ENCODE measurements at regions not wholly inside any gene's neighbourhood (a gene's known extent, or its start where the extent isn't known, plus 50 kb on each side); places are given as distances from the start of the nearest gene placed in this dataset.

DNA sequence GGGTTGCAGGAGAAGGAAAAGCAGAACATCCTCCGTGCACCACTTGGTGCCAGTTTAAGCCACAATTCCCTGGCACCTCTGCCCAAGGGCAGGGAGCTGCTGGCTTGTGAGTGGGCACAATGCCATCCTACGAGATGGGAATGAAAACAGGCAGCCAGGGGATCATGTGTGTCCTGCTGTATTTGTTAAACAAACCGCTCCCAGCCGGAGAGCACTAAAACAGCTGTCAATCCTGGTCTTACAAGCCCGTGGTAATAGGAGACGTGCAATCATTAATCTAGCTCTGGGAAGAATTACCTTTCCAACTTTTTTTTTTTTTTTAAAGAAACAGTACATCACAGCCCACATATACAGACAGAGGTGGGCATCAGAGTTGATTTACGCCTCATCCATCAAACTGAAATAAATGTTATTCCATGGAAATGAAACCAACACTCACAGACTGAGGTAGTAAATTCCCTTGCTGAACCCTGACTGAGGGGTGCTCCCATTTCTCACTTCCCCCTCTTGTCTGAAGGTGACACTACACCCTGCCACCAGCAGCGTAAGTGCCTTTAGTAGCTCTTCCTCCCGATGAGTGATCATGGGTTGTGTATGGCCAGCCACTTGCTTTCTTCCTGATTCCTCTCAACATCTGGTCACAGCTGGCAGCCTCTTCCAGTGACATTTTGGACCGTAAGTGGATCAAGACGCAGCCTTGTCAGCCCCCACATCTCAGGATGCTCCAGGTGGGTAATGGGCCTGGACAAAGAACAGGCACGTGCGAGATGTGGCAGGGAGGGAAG, 143.8 kb downstream of the TEX36 start:
- Histone ChIP-seq H3K23ac (ENCODE audit: low read length) (no peak overlapping the region), H2BK120ac (ENCODE audit: insufficient read depth, low read length, poor library complexity) (no peak overlapping the region), H2BK5ac (ENCODE audit: low read depth, low read length, poor library complexity) (no peak overlapping the region), H3K79me2 (ENCODE audit: control insufficient read depth, insufficient read depth, low read length, poor library complexity) (no peaks in the 10 kb centered on the region), H3K4me1 (ENCODE audit: control insufficient read depth in 1 of 2, insufficient read depth in 2 of 2, low read length in 2 of 2) (no peaks in the 10 kb centered on the region), H2AK5ac (ENCODE audit: low read length) (no peak overlapping the region), H3K4me3 (ENCODE audit: low read depth, low read length) (no peak overlapping the region), H3K9ac (ENCODE audit: low read length) (no peak overlapping the region), H3K4me2 (ENCODE audit: low read length) (no peak overlapping the region), H3K27me3 (ENCODE audit: insufficient read depth, low read length) (no peaks in the 10 kb centered on the region), H2BK12ac (ENCODE audit: low read length) (no peak overlapping the region), H3K18ac (ENCODE audit: low read length) (no peak overlapping the region), H3K27ac (ENCODE audit: low read depth, low read length) (no peak overlapping the region), H3K36me3 (ENCODE audit: control insufficient read depth in 1 of 2, insufficient read depth in 2 of 2, low read length in 2 of 2) (no peaks in the 10 kb centered on the region), H3K4ac (ENCODE audit: low read depth, low read length) (no peak overlapping the region), H3K9me3 (ENCODE audit: insufficient read depth, low read depth, low read length) (no peaks in the 10 kb centered on the region), H4K12ac (ENCODE audit: low read depth, low read length) (no peak overlapping the region), H3K14ac (ENCODE audit: low read length) (no peak overlapping the region), H3K79me1 (ENCODE audit: low read length) (no peaks in the 10 kb centered on the region), H4K8ac (ENCODE audit: low read depth, low read length) (no peak overlapping the region), H4K91ac (ENCODE audit: low read depth, low read length) (no peak overlapping the region), H2AFZ (ENCODE audit: insufficient read depth, low read length, poor library complexity) (no peak overlapping the region)
- no peak for DNase-seq
- no CpG with 5 or more reads among the region's 13 CpGs for WGBS (ENCODE audit: extremely low coverage, insufficient coverage, insufficient read length)

- DNase-seq: no peak
Observed at GRCh38 chr10:125536236-125536635, 146.7 kb downstream of the TEX36 start.

DNA sequence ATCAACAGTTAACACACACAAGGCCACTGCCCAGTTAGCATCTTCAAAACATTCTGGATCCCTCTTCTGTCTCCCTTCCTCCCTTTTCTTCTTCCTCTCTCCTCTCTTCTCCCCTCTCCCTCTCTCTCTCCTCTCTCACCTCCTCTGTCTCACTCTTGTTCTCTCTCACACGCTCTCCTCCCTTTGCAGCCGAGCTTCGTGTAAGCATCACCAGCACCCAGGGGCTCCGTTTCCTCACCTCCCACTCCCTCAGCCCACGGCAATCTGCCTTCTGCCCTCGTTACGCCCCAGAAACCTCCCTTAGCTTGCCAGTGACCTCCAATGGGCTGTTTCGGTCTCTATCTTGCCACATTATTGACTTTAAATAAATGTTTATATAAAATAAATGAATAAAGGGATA, 147.4 kb downstream of the TEX36 start:
- no peak for DNase-seq
- no peaks in the 10 kb centered on the region for H3K36me3 ChIP-seq (ENCODE audit: control insufficient read depth in 1 of 2, insufficient read depth in 2 of 2, low read length in 2 of 2)
- H3K79me2 ChIP-seq (ENCODE audit: control insufficient read depth, insufficient read depth, low read length, poor library complexity): no peaks in the 10 kb centered on the region
- no peak overlapping the region for H4K91ac ChIP-seq (ENCODE audit: low read depth, low read length)
- H2AFZ ChIP-seq (ENCODE audit: insufficient read depth, low read length, poor library complexity): no peak overlapping the region
- no peak overlapping the region for H3K4ac ChIP-seq (ENCODE audit: low read depth, low read length)
- H4K8ac ChIP-seq (ENCODE audit: low read depth, low read length): no peak overlapping the region
- WGBS (ENCODE audit: extremely low coverage, insufficient coverage, insufficient read length): no CpG with 5 or more reads among the region's 8 CpGs
- H2BK5ac ChIP-seq (ENCODE audit: low read depth, low read length, poor library complexity): no peak overlapping the region
- no peak overlapping the region for H3K4me2 ChIP-seq (ENCODE audit: low read length)
- H2AK5ac ChIP-seq (ENCODE audit: low read length): no peak overlapping the region
- no peak overlapping the region for H2BK120ac ChIP-seq (ENCODE audit: insufficient read depth, low read length, poor library complexity)
- no peak overlapping the region for H3K9ac ChIP-seq (ENCODE audit: low read length)
- no peaks in the 10 kb centered on the region for H3K79me1 ChIP-seq (ENCODE audit: low read length)
- no peak overlapping the region for H2BK12ac ChIP-seq (ENCODE audit: low read length)
- no peak overlapping the region for H3K4me3 ChIP-seq (ENCODE audit: low read depth, low read length)
- no peak overlapping the region for H3K27ac ChIP-seq (ENCODE audit: low read depth, low read length)
- H3K14ac ChIP-seq (ENCODE audit: low read length): no peak overlapping the region
- no peak overlapping the region for H3K23ac ChIP-seq (ENCODE audit: low read length)
- H4K12ac ChIP-seq (ENCODE audit: low read depth, low read length): no peak overlapping the region
- H3K4me1 ChIP-seq (ENCODE audit: control insufficient read depth in 1 of 2, insufficient read depth in 2 of 2, low read length in 2 of 2): no peaks in the 10 kb centered on the region
- H3K18ac ChIP-seq (ENCODE audit: low read length): no peak overlapping the region
- no peaks in the 10 kb centered on the region for H3K9me3 ChIP-seq (ENCODE audit: insufficient read depth, low read depth, low read length)
- no peaks in the 10 kb centered on the region for H3K27me3 ChIP-seq (ENCODE audit: insufficient read depth, low read length)

More at GRCh38 chr10:125536236-125536635, 146.7 kb downstream of the TEX36 start:
- Histone ChIP-seq H4K8ac (ENCODE audit: low read depth, low read length) (no peak overlapping the region), H3K9ac (ENCODE audit: low read length) (no peak overlapping the region), H3K4me2 (ENCODE audit: low read length) (no peak overlapping the region), H3K79me1 (ENCODE audit: low read length) (no peaks in the 10 kb centered on the region), H4K91ac (ENCODE audit: low read depth, low read length) (no peak overlapping the region), H3K9me3 (ENCODE audit: insufficient read depth, low read depth, low read length) (no peaks in the 10 kb centered on the region), H3K27ac (ENCODE audit: low read depth, low read length) (no peak overlapping the region), H3K18ac (ENCODE audit: low read length) (no peak overlapping the region), H3K36me3 (ENCODE audit: control insufficient read depth in 1 of 2, insufficient read depth in 2 of 2, low read length in 2 of 2) (no peaks in the 10 kb centered on the region), H3K4me1 (ENCODE audit: control insufficient read depth in 1 of 2, insufficient read depth in 2 of 2, low read length in 2 of 2) (no peaks in the 10 kb centered on the region), H3K4ac (ENCODE audit: low read depth, low read length) (no peak overlapping the region), H2AK5ac (ENCODE audit: low read length) (no peak overlapping the region), H3K14ac (ENCODE audit: low read length) (no peak overlapping the region), H3K27me3 (ENCODE audit: insufficient read depth, low read length) (no peaks in the 10 kb centered on the region), H4K12ac (ENCODE audit: low read depth, low read length) (no peak overlapping the region), H3K23ac (ENCODE audit: low read length) (no peak overlapping the region), H2BK12ac (ENCODE audit: low read length) (no peak overlapping the region), H2BK5ac (ENCODE audit: low read depth, low read length, poor library complexity) (no peak overlapping the region), H3K79me2 (ENCODE audit: control insufficient read depth, insufficient read depth, low read length, poor library complexity) (no peaks in the 10 kb centered on the region), H2BK120ac (ENCODE audit: insufficient read depth, low read length, poor library complexity) (no peak overlapping the region), H2AFZ (ENCODE audit: insufficient read depth, low read length, poor library complexity) (no peak overlapping the region), H3K4me3 (ENCODE audit: low read depth, low read length) (no peak overlapping the region)
- no CpG with 5 or more reads among the region's 4 CpGs for WGBS (ENCODE audit: extremely low coverage, insufficient coverage, insufficient read length)

GRCh38 chr10:125534515-125534914, 148.4 kb downstream of the TEX36 start:
- no peak overlapping the region for H3K14ac ChIP-seq (ENCODE audit: low read length)
- no peak overlapping the region for H4K12ac ChIP-seq (ENCODE audit: low read depth, low read length)
- no peak overlapping the region for H3K9ac ChIP-seq (ENCODE audit: low read length)
- no peaks in the 10 kb centered on the region for H3K4me1 ChIP-seq (ENCODE audit: control insufficient read depth in 1 of 2, insufficient read depth in 2 of 2, low read length in 2 of 2)
- H2BK12ac ChIP-seq (ENCODE audit: low read length): no peak overlapping the region
- H3K27ac ChIP-seq (ENCODE audit: low read depth, low read length): no peak overlapping the region
- no peaks in the 10 kb centered on the region for H3K9me3 ChIP-seq (ENCODE audit: insufficient read depth, low read depth, low read length)
- DNase-seq: no peak
- no peak overlapping the region for H3K4me2 ChIP-seq (ENCODE audit: low read length)
- no peak overlapping the region for H3K4ac ChIP-seq (ENCODE audit: low read depth, low read length)
- H3K23ac ChIP-seq (ENCODE audit: low read length): no peak overlapping the region
- no peaks in the 10 kb centered on the region for H3K79me2 ChIP-seq (ENCODE audit: control insufficient read depth, insufficient read depth, low read length, poor library complexity)
- no peak overlapping the region for H3K4me3 ChIP-seq (ENCODE audit: low read depth, low read length)
- no peak overlapping the region for H3K18ac ChIP-seq (ENCODE audit: low read length)
- no CpG with 5 or more reads among the region's 5 CpGs for WGBS (ENCODE audit: extremely low coverage, insufficient coverage, insufficient read length)
- no peak overlapping the region for H4K8ac ChIP-seq (ENCODE audit: low read depth, low read length)
- H2BK5ac ChIP-seq (ENCODE audit: low read depth, low read length, poor library complexity): no peak overlapping the region
- H2AK5ac ChIP-seq (ENCODE audit: low read length): no peak overlapping the region
- H2BK120ac ChIP-seq (ENCODE audit: insufficient read depth, low read length, poor library complexity): no peak overlapping the region
- no peak overlapping the region for H2AFZ ChIP-seq (ENCODE audit: insufficient read depth, low read length, poor library complexity)
- H3K79me1 ChIP-seq (ENCODE audit: low read length): no peaks in the 10 kb centered on the region
- H3K27me3 ChIP-seq (ENCODE audit: insufficient read depth, low read length): no peaks in the 10 kb centered on the region
- no peaks in the 10 kb centered on the region for H3K36me3 ChIP-seq (ENCODE audit: control insufficient read depth in 1 of 2, insufficient read depth in 2 of 2, low read length in 2 of 2)
- H4K91ac ChIP-seq (ENCODE audit: low read depth, low read length): no peak overlapping the region
